ENCODE measurements at regions not wholly inside any gene's neighbourhood (a gene's known extent, or its start where the extent isn't known, plus 50 kb on each side); places are given as distances from the start of the nearest gene placed in this dataset.

DNA sequence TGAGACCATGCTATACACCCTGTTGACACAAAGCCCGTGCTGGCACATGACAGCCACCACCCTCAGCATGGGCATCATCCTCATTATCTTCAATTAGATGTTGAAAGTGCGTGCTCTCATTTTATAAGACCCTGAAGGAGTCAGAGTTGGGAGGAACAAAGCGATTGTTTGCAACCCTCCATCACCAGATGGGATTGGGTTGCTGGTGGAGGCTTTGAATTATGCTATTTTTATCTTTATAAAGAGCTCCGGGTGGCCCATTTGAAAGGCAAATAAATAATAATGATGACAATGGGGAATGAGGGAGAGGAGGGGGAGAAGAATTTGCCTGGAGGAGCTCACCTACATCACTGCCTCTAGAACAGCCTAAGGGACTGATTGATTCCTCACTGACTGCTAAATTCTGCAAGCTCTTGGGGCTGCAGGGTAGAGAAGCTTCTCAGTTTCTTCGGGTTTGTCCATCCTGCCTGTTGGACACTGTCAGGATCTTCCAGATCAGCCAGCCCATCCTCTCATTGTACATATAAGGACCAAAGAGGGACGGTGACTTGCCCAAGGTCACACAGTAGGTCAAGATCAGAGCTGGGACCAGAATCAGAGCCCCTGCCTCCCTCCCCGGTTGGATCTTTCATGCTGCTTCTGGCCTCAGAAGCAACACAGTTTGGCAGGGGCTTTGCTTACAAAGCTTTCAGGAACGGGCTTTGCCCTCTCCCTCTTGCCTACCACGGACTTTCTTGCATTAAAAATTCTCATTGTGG is 130.9 kb upstream of the ZBTB40 start:
- TF ChIP-seq FOXM1 (IDR thresholded peaks at IDR 0.05; ENCODE audit: borderline replicate concordance), result no peak
- no peak for TF ChIP-seq BHLHE40 (IDR thresholded peaks at IDR 0.05; ENCODE audit: borderline replicate concordance)
- TF ChIP-seq PKNOX1 (IDR thresholded peaks at IDR 0.05), result no peak
- TF ChIP-seq HDGF (IDR thresholded peaks at IDR 0.05; ENCODE audit: borderline replicate concordance), result no peak
- TF ChIP-seq TARDBP (IDR thresholded peaks at IDR 0.05), result no peak
- TF ChIP-seq ELF4 (IDR thresholded peaks at IDR 0.05), result no peak
- TF ChIP-seq SUZ12 (IDR thresholded peaks at IDR 0.05), result no peak
- no peak for TF ChIP-seq FOXA1 (IDR thresholded peaks at IDR 0.05)
- no peak for TF ChIP-seq NFRKB (IDR thresholded peaks at IDR 0.05)
